WTC11 (cell line): ENCODE measurements at regions not wholly inside any gene's neighbourhood (a gene's known extent, or its start where the extent isn't known, plus 50 kb on each side); places are given as distances from the start of the nearest gene placed in this dataset.

Experiments used
- CTCF ChIP-seq: fragments of 200-600 bp; IDR thresholded peaks from 2 replicates; pipeline ENCODE4 v1.8.0; 2022; ENCODE audit warnings: antibody characterized with exemption
- ELF4 ChIP-seq: sonication (generic); formaldehyde crosslinking; IDR thresholded peaks from 2 replicates; pipeline ENCODE4 v1.8.1; 2022; ENCODE audit warnings: low read depth, mild to moderate bottlenecking, moderate library complexity, missing genetic modification reagents
- MXD4 ChIP-seq: fragments of 250-450 bp; sonication (Bioruptor Pico); IDR thresholded peaks from 2 replicates; pipeline ENCODE4 v1.8.0; 2021; ENCODE audit warnings: mild to moderate bottlenecking, moderate library complexity, borderline replicate concordance
- NR3C1 ChIP-seq: sonication (generic); formaldehyde crosslinking; conservative IDR thresholded peaks from 2 replicates; pipeline ENCODE4 v1.8.1; 2023; ENCODE audit warnings: low read depth, mild to moderate bottlenecking, missing genetic modification reagents
- ZBTB21 ChIP-seq: sonication (generic); formaldehyde crosslinking; IDR thresholded peaks from 2 replicates; pipeline ENCODE4 v1.8.1; 2023; ENCODE audit warnings: mild to moderate bottlenecking, missing genetic modification reagents, borderline replicate concordance
- ZNF232 ChIP-seq: sonication (generic); formaldehyde crosslinking; IDR thresholded peaks from 2 replicates; pipeline ENCODE4 v1.8.0; 2022; ENCODE audit warnings: mild to moderate bottlenecking, missing genetic modification reagents
- TF ChIP-seq, protein P1 (sequence below): sonication (generic); formaldehyde crosslinking; IDR thresholded peaks from 2 replicates; pipeline ENCODE4 v1.8.0; 2022; ENCODE audit warnings: mild to moderate bottlenecking, missing genetic modification reagents
- TF ChIP-seq, protein P2 (sequence below): sonication (generic); formaldehyde crosslinking; conservative IDR thresholded peaks from 2 replicates; pipeline ENCODE4 v1.8.1; 2022; ENCODE audit warnings: mild to moderate bottlenecking, missing genetic modification reagents
- TF ChIP-seq, protein P3 (sequence below): sonication (generic); formaldehyde crosslinking; IDR thresholded peaks from 2 replicates; pipeline ENCODE4 v1.8.0; 2022; ENCODE audit warnings: mild to moderate bottlenecking, missing genetic modification reagents

DNA sequence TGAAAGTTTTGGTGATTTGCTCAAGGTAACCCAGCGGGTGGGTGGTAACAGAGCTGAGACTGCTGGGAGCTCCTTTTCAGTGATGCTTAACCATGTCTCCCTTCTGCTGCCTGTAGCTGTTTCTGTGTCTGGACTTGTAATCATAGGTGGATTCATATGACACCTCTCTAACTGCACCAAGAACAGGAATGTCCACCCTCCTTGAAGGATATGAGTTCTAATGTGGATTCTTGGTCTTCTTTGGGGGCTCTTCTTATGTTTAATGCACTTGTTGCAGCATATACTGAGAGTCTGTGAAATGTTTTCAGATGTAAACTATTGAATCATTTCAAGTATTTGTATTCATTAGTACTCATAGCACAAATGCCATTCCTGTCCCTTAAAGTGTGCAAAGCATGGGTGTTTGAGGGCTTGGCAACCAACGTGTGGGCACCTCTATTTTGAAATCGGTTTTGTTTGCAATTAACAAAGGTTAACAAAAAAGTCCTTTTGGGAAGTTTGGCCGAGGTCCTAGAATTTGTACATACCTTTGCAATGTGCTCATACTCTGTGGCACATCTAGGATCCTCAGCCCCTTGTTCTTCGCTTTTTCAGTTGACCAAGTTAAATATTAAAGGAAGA, 138.0 kb downstream of the SOX4 start:
- TF ChIP-seq CTCF: no peak
- TF ChIP-seq MXD4 (CRISPR knock-in tag): no peak
- TF ChIP-seq NR3C1 (CRISPR knock-in tag): no peak
- TF ChIP-seq ZBTB21: no peak
- TF ChIP-seq, protein P1, sequence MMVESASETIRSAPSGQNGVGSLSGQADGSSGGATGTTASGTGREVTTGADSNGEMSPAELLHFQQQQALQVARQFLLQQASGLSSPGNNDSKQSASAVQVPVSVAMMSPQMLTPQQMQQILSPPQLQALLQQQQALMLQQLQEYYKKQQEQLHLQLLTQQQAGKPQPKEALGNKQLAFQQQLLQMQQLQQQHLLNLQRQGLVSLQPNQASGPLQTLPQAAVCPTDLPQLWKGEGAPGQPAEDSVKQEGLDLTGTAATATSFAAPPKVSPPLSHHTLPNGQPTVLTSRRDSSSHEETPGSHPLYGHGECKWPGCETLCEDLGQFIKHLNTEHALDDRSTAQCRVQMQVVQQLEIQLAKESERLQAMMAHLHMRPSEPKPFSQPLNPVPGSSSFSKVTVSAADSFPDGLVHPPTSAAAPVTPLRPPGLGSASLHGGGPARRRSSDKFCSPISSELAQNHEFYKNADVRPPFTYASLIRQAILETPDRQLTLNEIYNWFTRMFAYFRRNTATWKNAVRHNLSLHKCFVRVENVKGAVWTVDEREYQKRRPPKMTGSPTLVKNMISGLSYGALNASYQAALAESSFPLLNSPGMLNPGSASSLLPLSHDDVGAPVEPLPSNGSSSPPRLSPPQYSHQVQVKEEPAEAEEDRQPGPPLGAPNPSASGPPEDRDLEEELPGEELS (CRISPR knock-in tag): no peak
- TF ChIP-seq, protein P2, sequence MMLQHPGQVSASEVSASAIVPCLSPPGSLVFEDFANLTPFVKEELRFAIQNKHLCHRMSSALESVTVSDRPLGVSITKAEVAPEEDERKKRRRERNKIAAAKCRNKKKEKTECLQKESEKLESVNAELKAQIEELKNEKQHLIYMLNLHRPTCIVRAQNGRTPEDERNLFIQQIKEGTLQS (CRISPR knock-in tag): no peak
- no peak for TF ChIP-seq ZNF232 (CRISPR knock-in tag)
- TF ChIP-seq, protein P3, sequence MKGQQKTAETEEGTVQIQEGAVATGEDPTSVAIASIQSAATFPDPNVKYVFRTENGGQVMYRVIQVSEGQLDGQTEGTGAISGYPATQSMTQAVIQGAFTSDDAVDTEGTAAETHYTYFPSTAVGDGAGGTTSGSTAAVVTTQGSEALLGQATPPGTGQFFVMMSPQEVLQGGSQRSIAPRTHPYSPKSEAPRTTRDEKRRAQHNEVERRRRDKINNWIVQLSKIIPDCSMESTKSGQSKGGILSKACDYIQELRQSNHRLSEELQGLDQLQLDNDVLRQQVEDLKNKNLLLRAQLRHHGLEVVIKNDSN: no peak
- TF ChIP-seq ELF4 (CRISPR knock-in tag): no peak
